ENCODE measurements at regions not wholly inside any gene's neighbourhood (a gene's known extent, or its start where the extent isn't known, plus 50 kb on each side); places are given as distances from the start of the nearest gene placed in this dataset.
"Not testable (repeated sequence)": the region's sequence is repeated elsewhere in the genome, so short reads cannot be mapped to it uniquely, and the experiment has no call there.

DNA sequence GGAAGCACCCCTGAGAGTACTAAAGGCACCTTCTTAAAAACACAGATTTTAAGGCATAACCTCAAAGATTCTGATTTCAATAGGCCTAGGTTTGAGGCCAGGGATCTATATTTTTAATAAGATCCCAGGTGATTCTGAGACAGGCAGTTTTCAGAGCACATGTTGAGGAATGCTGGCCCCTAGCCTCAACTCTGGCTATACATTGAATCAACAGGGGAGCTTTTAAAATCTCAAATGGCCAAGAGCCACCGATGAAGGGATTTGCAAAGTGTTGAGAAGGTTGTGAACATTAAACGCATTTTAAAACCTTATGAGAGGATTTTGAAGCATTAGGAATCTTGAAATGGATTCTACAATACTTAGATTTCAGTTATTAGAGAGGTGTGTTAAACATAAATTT, 268.8 kb upstream of the ARHGEF26 start:
- Histone ChIP-seq H3K4me3 (ENCODE audit: low read depth in 1 of 2, low read length in 2 of 2) (no peak overlapping the region), H3K27ac (ENCODE audit: low read depth, low read length) (no peak overlapping the region), H3K4me1 (ENCODE audit: control insufficient read depth in 1 of 2, insufficient read depth in 2 of 2, low read length in 2 of 2) (no peaks in the 10 kb centered on the region), H3K9me3 (ENCODE audit: control insufficient read depth in 1 of 2, low read length in 2 of 2) (no peaks in the 10 kb centered on the region), H3K36me3 (ENCODE audit: control insufficient read depth in 1 of 2, insufficient read depth in 2 of 2, low read length in 2 of 2) (no peaks in the 10 kb centered on the region), H3K27me3 (ENCODE audit: control insufficient read depth in 1 of 2, insufficient read depth in 2 of 2, low read length in 2 of 2) (no peaks in the 10 kb centered on the region), H3K9ac (ENCODE audit: low read depth in 1 of 2, low read length in 2 of 2) (no peak overlapping the region)

DNA sequence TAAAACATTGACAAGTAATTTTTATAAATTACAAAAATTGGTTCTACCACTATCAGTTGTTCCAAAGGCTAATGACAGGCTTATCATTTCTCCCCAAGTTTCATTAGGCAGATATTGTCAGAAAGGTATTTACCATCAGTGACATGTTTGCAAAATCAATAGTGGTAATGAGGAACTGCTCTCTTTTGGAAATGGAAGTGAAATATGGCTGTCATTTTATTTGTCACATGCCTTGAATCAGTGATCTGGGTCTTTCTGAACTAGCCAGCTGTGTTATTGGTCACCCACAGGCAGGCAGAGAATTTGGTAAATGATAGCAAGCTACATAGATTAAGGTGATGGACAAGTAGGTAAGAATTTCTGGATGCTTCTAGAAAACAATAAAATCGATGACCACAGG, 268.0 kb upstream of the ARHGEF26 start:
- no peak overlapping the region for H3K9ac ChIP-seq (ENCODE audit: low read depth in 1 of 2, low read length in 2 of 2)
- H3K4me3 ChIP-seq (ENCODE audit: low read depth in 1 of 2, low read length in 2 of 2) = no peak overlapping the region
- no peaks in the 10 kb centered on the region for H3K4me1 ChIP-seq (ENCODE audit: control insufficient read depth in 1 of 2, insufficient read depth in 2 of 2, low read length in 2 of 2)
- H3K36me3 ChIP-seq (ENCODE audit: control insufficient read depth in 1 of 2, insufficient read depth in 2 of 2, low read length in 2 of 2) = no peaks in the 10 kb centered on the region
- H3K27me3 ChIP-seq (ENCODE audit: control insufficient read depth in 1 of 2, insufficient read depth in 2 of 2, low read length in 2 of 2) = no peaks in the 10 kb centered on the region
- H3K9me3 ChIP-seq (ENCODE audit: control insufficient read depth in 1 of 2, low read length in 2 of 2) = no peaks in the 10 kb centered on the region
- H3K27ac ChIP-seq (ENCODE audit: low read depth, low read length) = no peak overlapping the region

DNA sequence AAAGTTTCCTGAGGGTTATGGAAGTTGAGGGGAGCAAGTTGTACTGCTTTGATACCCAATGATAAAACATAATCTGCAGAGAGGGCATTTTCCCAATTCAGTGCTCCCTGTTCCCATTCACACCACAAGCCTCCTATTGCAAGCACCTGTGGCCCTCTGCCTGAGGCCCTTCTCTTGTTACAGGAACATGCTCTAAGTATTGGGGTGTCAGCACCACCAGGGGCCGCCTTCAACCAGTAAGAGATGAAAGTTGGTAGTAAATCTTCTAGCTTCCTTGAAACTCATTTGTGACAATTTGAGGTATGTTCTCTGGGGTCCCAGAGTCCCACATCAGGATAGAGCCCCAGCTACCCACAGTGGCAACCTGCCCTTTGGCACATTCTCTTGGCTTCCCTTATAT, 265.4 kb upstream of the ARHGEF26 start:
- Histone ChIP-seq H3K27me3 (ENCODE audit: control insufficient read depth in 1 of 2, insufficient read depth in 2 of 2, low read length in 2 of 2) (no peaks in the 10 kb centered on the region), H3K4me3 (ENCODE audit: low read depth in 1 of 2, low read length in 2 of 2) (no peak overlapping the region), H3K4me1 (ENCODE audit: control insufficient read depth in 1 of 2, insufficient read depth in 2 of 2, low read length in 2 of 2) (no peaks in the 10 kb centered on the region), H3K9ac (ENCODE audit: low read depth in 1 of 2, low read length in 2 of 2) (no peak overlapping the region), H3K36me3 (ENCODE audit: control insufficient read depth in 1 of 2, insufficient read depth in 2 of 2, low read length in 2 of 2) (no peaks in the 10 kb centered on the region), H3K27ac (ENCODE audit: low read depth, low read length) (no peak overlapping the region), H3K9me3 (ENCODE audit: control insufficient read depth in 1 of 2, low read length in 2 of 2) (no peaks in the 10 kb centered on the region)

DNA sequence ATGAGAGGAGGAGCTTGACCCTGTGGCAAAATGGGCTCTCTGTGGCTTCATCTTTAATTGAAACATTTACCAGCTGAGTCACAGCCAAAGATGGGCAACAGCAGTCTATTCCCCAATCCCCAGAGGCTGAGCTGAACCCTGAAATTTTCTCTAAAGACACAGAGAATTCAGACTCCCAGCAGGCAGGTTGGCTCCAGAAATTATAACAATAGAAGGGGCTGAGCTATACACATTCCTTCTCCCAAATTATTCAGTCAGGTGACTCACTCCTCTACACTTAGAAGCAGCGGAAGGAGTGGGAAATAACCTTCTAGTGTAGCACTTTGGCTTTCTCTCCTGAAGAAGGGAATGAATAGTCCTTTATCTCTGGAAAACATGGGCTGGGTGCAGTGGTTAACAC, 264.3 kb upstream of the ARHGEF26 start:
- Histone ChIP-seq H3K4me3 (ENCODE audit: low read depth in 1 of 2, low read length in 2 of 2) (no peak overlapping the region), H3K9me3 (ENCODE audit: control insufficient read depth in 1 of 2, low read length in 2 of 2) (no peaks in the 10 kb centered on the region), H3K4me1 (ENCODE audit: control insufficient read depth in 1 of 2, insufficient read depth in 2 of 2, low read length in 2 of 2) (no peaks in the 10 kb centered on the region), H3K27ac (ENCODE audit: low read depth, low read length) (no peak overlapping the region), H3K9ac (ENCODE audit: low read depth in 1 of 2, low read length in 2 of 2) (no peak overlapping the region), H3K27me3 (ENCODE audit: control insufficient read depth in 1 of 2, insufficient read depth in 2 of 2, low read length in 2 of 2) (no peaks in the 10 kb centered on the region), H3K36me3 (ENCODE audit: control insufficient read depth in 1 of 2, insufficient read depth in 2 of 2, low read length in 2 of 2) (no peaks in the 10 kb centered on the region)

DNA sequence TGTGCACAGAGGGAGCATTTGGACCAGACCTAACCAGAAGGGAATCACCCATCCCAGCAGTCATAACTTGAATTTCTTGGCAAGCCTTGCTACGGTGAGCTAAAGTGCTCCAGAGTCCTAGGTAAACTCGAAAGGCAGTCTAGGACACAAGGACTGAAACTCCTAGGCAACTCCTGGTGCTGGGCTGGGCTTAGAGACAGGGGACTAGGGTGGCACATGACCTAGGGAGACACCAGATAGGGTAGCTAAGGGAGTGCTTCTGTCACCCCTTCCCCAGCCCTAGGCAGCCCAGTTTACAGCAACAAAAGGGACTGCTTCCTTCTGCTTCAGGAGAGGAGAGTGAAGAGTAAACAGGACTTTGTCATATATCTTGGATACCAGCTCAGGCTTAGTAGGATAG, 256.4 kb upstream of the ARHGEF26 start:
- Histone ChIP-seq H3K9ac (ENCODE audit: low read depth in 1 of 2, low read length in 2 of 2) (no peak overlapping the region), H3K27ac (ENCODE audit: low read depth, low read length) (no peak overlapping the region), H3K4me3 (ENCODE audit: low read depth in 1 of 2, low read length in 2 of 2) (no peak overlapping the region), H3K9me3 (ENCODE audit: control insufficient read depth in 1 of 2, low read length in 2 of 2) (no peaks in the 10 kb centered on the region), H3K27me3 (ENCODE audit: control insufficient read depth in 1 of 2, insufficient read depth in 2 of 2, low read length in 2 of 2) (no peaks in the 10 kb centered on the region), H3K4me1 (ENCODE audit: control insufficient read depth in 1 of 2, insufficient read depth in 2 of 2, low read length in 2 of 2) (no peaks in the 10 kb centered on the region), H3K36me3 (ENCODE audit: control insufficient read depth in 1 of 2, insufficient read depth in 2 of 2, low read length in 2 of 2) (no peaks in the 10 kb centered on the region)

DNA sequence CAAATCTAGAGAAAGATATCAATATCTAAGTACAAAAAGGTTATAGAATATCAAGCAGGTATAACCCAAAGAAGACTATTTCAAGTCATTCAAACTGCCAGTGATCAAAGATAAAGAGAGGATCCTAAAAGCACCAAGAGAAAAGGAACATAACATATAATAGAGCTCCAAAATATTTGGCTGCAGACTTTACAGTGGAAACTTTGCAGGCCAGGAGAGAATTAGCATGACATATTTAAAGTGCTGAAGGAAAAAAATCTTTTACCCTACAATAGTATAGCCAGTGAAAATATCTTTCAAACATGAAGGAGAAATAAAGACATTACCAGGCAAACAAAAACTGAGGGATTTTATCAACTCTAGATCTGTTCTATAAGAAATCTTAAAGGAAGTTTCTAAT, 254.3 kb upstream of the ARHGEF26 start:
- Histone ChIP-seq H3K36me3 (ENCODE audit: control insufficient read depth in 1 of 2, insufficient read depth in 2 of 2, low read length in 2 of 2) (no peaks in the 10 kb centered on the region), H3K4me3 (ENCODE audit: low read depth in 1 of 2, low read length in 2 of 2) (no peak overlapping the region), H3K4me1 (ENCODE audit: control insufficient read depth in 1 of 2, insufficient read depth in 2 of 2, low read length in 2 of 2) (no peaks in the 10 kb centered on the region), H3K9me3 (ENCODE audit: control insufficient read depth in 1 of 2, low read length in 2 of 2) (no peaks in the 10 kb centered on the region), H3K27me3 (ENCODE audit: control insufficient read depth in 1 of 2, insufficient read depth in 2 of 2, low read length in 2 of 2) (no peaks in the 10 kb centered on the region), H3K27ac (ENCODE audit: low read depth, low read length) (no peak overlapping the region), H3K9ac (ENCODE audit: low read depth in 1 of 2, low read length in 2 of 2) (no peak overlapping the region)

DNA sequence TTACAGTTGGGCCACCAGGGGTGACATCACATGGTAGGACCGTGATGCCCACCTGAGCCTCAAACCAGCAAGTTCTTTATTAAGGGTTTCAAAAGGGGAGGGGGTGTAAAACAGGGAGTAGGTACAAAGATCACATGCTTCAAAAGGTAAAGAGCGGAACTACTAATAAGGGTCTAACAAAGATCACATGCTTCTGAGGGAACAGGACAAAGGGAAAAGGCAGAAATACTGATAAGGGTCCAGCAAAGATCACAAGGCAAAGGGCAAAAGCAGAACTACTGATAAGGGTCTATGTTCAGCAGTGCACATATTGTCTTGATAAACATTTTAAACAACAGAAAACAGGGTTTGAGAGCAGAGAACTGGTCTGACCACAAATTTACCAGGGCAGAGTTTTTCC, 246.8 kb upstream of the ARHGEF26 start:
- H3K27ac ChIP-seq (ENCODE audit: low read depth, low read length); H3K4me1 ChIP-seq (ENCODE audit: control insufficient read depth in 1 of 2, insufficient read depth in 2 of 2, low read length in 2 of 2); H3K4me3 ChIP-seq (ENCODE audit: low read depth in 1 of 2, low read length in 2 of 2); H3K27me3 ChIP-seq (ENCODE audit: control insufficient read depth in 1 of 2, insufficient read depth in 2 of 2, low read length in 2 of 2); H3K9ac ChIP-seq (ENCODE audit: low read depth in 1 of 2, low read length in 2 of 2); H3K9me3 ChIP-seq (ENCODE audit: control insufficient read depth in 1 of 2, low read length in 2 of 2); H3K36me3 ChIP-seq (ENCODE audit: control insufficient read depth in 1 of 2, insufficient read depth in 2 of 2, low read length in 2 of 2): not testable (repeated sequence)

DNA sequence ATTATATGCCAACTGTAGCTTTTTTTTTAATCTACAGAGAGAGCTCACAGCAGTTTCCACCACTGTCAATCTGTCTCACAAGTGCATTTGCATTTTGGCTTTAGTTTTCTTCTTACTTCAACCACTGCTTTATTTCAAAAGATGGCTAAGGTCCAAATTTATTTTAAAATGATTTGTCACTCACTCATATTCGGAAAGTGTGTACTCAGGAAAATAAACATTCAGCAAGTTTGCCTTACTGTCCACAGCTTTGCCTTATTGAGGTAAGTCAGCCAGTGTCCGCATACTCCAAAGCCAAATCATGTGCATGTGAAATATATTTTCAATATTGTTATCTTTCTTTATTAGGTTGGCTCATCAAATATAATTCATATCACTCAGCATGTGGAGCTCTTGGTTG, 240.7 kb upstream of the ARHGEF26 start:
- Histone ChIP-seq H3K27ac (ENCODE audit: low read depth, low read length) (no peak overlapping the region), H3K9ac (ENCODE audit: low read depth in 1 of 2, low read length in 2 of 2) (no peak overlapping the region), H3K4me1 (ENCODE audit: control insufficient read depth in 1 of 2, insufficient read depth in 2 of 2, low read length in 2 of 2) (no peaks in the 10 kb centered on the region), H3K36me3 (ENCODE audit: control insufficient read depth in 1 of 2, insufficient read depth in 2 of 2, low read length in 2 of 2) (no peaks in the 10 kb centered on the region), H3K27me3 (ENCODE audit: control insufficient read depth in 1 of 2, insufficient read depth in 2 of 2, low read length in 2 of 2) (no peaks in the 10 kb centered on the region), H3K9me3 (ENCODE audit: control insufficient read depth in 1 of 2, low read length in 2 of 2) (no peaks in the 10 kb centered on the region), H3K4me3 (ENCODE audit: low read depth in 1 of 2, low read length in 2 of 2) (no peak overlapping the region)

DNA sequence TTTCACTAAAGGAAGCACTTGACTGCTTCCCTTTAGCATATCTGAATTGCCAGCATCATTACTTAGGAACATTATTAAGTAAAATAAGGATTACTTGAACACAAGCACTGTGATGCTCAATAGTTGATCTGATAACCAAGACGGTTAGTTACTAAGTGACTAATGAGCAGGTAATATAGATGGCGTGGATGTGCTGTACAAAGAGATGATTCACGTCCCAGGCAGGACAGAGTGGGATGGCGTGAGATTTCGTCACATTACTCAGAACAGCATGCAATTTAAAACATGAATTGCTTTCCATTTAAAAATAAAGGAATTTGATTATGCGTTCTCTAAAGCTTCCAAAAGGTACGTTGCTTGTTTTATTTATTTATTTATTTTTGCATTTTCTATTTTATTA, 240.0 kb upstream of the ARHGEF26 start:
- H3K27me3 ChIP-seq (ENCODE audit: control insufficient read depth in 1 of 2, insufficient read depth in 2 of 2, low read length in 2 of 2) = no peaks in the 10 kb centered on the region
- no peaks in the 10 kb centered on the region for H3K36me3 ChIP-seq (ENCODE audit: control insufficient read depth in 1 of 2, insufficient read depth in 2 of 2, low read length in 2 of 2)
- H3K4me3 ChIP-seq (ENCODE audit: low read depth in 1 of 2, low read length in 2 of 2) = no peak overlapping the region
- no peaks in the 10 kb centered on the region for H3K9me3 ChIP-seq (ENCODE audit: control insufficient read depth in 1 of 2, low read length in 2 of 2)
- H3K27ac ChIP-seq (ENCODE audit: low read depth, low read length) = no peak overlapping the region
- no peak overlapping the region for H3K9ac ChIP-seq (ENCODE audit: low read depth in 1 of 2, low read length in 2 of 2)
- H3K4me1 ChIP-seq (ENCODE audit: control insufficient read depth in 1 of 2, insufficient read depth in 2 of 2, low read length in 2 of 2) = no peaks in the 10 kb centered on the region

DNA sequence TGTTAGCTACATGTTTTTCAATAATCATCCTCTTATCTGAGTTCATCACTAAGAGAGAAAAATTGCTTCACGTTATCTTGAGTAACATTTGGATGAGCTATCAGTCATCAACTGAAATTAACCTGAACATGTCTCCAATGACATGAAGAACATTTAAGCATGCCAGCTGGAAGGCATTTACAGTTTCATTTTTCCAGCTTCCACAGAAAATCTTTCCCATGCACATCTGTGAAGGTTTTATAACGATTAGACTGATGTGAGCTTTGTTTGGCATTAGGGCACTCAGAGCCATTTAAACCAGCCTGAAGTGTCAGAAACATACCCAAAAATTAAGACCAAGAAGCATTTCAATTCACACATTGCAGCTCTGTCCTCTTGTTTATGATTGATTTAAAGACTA, 235.8 kb upstream of the ARHGEF26 start:
- Histone ChIP-seq H3K4me3 (ENCODE audit: low read depth in 1 of 2, low read length in 2 of 2) (no peak overlapping the region), H3K27ac (ENCODE audit: low read depth, low read length) (no peak overlapping the region), H3K9ac (ENCODE audit: low read depth in 1 of 2, low read length in 2 of 2) (no peak overlapping the region), H3K4me1 (ENCODE audit: control insufficient read depth in 1 of 2, insufficient read depth in 2 of 2, low read length in 2 of 2) (no peaks in the 10 kb centered on the region), H3K27me3 (ENCODE audit: control insufficient read depth in 1 of 2, insufficient read depth in 2 of 2, low read length in 2 of 2) (no peaks in the 10 kb centered on the region), H3K36me3 (ENCODE audit: control insufficient read depth in 1 of 2, insufficient read depth in 2 of 2, low read length in 2 of 2) (no peaks in the 10 kb centered on the region), H3K9me3 (ENCODE audit: control insufficient read depth in 1 of 2, low read length in 2 of 2) (no peaks in the 10 kb centered on the region)

DNA sequence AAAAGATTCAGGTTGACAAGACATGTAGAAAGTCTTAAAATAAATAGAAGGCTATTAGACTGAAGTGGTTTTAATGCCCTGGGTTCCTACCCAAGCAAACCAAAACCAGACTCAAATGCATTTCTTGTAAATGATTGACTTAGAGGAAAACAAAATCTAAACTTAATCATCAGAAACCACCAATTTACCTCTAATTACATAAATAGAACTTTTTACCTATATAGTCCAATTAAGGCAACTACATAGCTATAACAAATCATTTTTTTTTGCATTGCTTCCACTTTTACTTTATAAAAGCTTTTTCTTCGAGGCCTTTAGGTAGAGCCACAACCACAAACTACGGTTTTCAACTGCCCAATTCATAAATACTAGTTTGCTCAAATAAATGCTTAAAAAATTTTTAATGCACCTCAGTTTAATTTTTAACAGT, 231.3 kb upstream of the ARHGEF26 start:
- no peak overlapping the region for H3K4me3 ChIP-seq (ENCODE audit: low read depth in 1 of 2, low read length in 2 of 2)
- H3K36me3 ChIP-seq (ENCODE audit: control insufficient read depth in 1 of 2, insufficient read depth in 2 of 2, low read length in 2 of 2) = no peaks in the 10 kb centered on the region
- H3K4me1 ChIP-seq (ENCODE audit: control insufficient read depth in 1 of 2, insufficient read depth in 2 of 2, low read length in 2 of 2) = no peaks in the 10 kb centered on the region
- H3K9ac ChIP-seq (ENCODE audit: low read depth in 1 of 2, low read length in 2 of 2) = no peak overlapping the region
- no peak overlapping the region for H3K27ac ChIP-seq (ENCODE audit: low read depth, low read length)
- H3K9me3 ChIP-seq (ENCODE audit: control insufficient read depth in 1 of 2, low read length in 2 of 2) = no peaks in the 10 kb centered on the region
- H3K27me3 ChIP-seq (ENCODE audit: control insufficient read depth in 1 of 2, insufficient read depth in 2 of 2, low read length in 2 of 2) = no peaks in the 10 kb centered on the region
